ENCODE measurements at regions not wholly inside any gene's neighbourhood (a gene's known extent, or its start where the extent isn't known, plus 50 kb on each side); places are given as distances from the start of the nearest gene placed in this dataset.

DNA sequence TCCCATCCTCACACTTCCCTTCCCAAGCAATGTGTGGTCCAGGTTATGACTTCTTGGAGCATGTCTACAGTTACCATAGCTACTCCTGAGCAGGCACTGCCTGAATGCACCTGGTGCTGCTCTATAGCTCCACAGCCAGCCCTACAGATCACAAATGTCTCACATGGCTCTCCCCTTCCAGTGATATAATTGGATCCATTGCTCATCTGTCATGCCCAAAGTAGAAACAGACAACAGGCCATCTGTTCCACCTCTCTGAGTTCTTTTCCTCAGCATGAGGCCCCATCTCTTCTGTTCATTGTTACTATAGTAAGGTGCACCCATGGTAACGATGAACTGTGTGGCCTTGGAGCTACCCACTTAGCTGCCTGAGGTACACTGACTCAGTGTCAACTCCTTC is 320.3 kb upstream of the ZC3H12C start:
- no peak for TF ChIP-seq EZH2 (IDR thresholded peaks at IDR 0.05; ENCODE audit: low read depth)
- TF ChIP-seq, protein P1, sequence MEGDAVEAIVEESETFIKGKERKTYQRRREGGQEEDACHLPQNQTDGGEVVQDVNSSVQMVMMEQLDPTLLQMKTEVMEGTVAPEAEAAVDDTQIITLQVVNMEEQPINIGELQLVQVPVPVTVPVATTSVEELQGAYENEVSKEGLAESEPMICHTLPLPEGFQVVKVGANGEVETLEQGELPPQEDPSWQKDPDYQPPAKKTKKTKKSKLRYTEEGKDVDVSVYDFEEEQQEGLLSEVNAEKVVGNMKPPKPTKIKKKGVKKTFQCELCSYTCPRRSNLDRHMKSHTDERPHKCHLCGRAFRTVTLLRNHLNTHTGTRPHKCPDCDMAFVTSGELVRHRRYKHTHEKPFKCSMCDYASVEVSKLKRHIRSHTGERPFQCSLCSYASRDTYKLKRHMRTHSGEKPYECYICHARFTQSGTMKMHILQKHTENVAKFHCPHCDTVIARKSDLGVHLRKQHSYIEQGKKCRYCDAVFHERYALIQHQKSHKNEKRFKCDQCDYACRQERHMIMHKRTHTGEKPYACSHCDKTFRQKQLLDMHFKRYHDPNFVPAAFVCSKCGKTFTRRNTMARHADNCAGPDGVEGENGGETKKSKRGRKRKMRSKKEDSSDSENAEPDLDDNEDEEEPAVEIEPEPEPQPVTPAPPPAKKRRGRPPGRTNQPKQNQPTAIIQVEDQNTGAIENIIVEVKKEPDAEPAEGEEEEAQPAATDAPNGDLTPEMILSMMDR (conservative IDR thresholded peaks at IDR 0.05), result no peak

Data from PC-9 (cell line).